HG02840 (cell line): ENCODE measurements at regions not wholly inside any gene's neighbourhood (a gene's known extent, or its start where the extent isn't known, plus 50 kb on each side); places are given as distances from the start of the nearest gene placed in this dataset.
A peak's percentile ranks its signal among the peaks of the same experiment; 100 is the strongest.

Experiments used
- ATAC-seq: cut with Tn5 transposase; IDR thresholded peaks from one replicate; pipeline ENCODE4 v1.9.1; 2021; ENCODE audit warnings: mild to moderate bottlenecking, moderate library complexity, moderate number of reproducible peaks; ENCODE audit not compliant: unreplicated experiment, low FRiP score

GRCh38 chr2:204042401-204042800 is 105.8 kb downstream of the ICOS start:
- ATAC-seq = no peak

- peak; percentile 76 for ATAC-seq
Measured at GRCh38 chr2:204046145-204046544, 109.6 kb downstream of the ICOS start.

GRCh38 chr2:204049635-204050034 is 113.1 kb downstream of the ICOS start:
- ATAC-seq = peak; percentile 54

GRCh38 chr2:204050681-204051080 is 114.1 kb downstream of the ICOS start:
- ATAC-seq = no peak

DNA sequence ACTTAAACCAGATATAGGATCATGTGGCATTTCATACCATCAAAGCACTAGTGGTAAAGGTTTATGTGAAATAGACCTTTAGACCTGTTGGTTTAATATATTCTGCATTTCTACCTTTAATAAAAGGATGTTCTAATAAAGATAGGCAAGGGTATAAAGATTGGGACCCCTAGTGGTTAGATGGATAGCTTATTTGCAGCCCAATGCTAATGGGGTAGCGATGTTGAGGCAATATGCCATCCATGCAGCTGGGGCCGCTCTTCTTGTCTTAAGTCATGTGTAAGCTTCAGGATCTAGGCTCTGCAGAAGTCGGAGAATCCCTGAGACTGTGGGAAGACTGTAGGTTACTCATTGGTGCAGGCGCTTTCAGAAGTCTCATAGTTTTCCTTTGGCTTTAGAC is 114.9 kb downstream of the ICOS start:
- no peak for ATAC-seq

- no peak for ATAC-seq
Measured at GRCh38 chr2:204051984-204052556, 115.5 kb downstream of the ICOS start.

GRCh38 chr2:204059016-204059415 is 122.5 kb downstream of the ICOS start:
- ATAC-seq = no peak

DNA sequence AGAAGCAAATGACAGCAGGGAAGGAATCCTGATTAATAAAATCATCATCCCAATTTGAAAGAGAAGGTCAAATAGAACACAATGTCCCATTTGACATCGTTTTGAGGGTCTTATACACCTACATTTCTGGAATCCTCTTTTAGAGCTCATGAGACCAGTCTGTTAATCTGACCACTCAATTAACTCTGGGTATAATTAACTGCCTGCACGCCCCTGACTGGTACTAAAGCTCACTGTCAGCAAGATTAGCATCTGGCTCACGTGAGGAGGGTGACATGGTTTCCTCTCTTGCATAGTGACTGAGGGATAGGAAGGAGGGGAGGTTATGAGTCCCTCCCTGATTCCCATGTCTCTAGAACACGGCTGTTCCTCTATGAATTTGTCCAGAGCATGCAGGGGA is 124.3 kb downstream of the ICOS start:
- no peak for ATAC-seq

DNA sequence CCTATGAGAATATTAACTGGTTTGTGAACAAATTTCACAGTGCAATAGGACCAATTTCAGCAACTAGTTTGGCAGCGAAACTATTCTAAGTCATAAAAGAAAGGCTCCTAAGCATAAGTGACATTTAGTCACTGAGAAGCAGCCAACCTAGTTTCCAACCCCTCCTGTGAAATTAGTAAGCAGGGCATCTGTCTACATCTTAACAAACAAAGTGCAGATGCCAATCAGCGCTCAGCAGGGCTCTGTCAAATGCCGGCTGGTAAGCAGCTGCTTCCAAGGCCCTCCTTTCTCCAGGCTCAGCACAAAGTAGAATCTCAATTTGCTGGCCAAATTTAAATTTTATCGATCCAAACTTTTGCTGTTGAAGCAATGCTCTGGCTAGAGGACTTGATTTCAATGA is 124.7 kb downstream of the ICOS start:
- ATAC-seq = no peak

DNA sequence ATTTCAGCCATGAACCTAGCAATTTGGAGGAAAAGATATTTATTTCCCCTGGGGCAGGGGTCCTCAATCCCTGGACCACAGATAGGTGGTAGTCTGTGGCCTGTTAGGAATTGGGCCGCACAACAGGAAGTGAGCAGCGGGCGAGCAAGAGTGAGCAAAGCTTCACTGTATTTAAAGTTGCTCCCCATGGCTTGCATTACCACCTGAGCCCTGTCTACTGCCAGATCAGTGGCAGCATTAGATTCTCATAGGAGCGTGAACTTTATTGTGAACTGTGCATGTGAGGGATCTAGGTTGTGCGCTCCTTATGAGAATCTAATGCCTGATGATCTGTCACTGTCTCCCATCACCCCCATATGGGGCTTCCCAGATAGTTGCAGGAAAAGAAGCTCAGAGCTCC is 127.6 kb downstream of the ICOS start:
- no peak for ATAC-seq

DNA sequence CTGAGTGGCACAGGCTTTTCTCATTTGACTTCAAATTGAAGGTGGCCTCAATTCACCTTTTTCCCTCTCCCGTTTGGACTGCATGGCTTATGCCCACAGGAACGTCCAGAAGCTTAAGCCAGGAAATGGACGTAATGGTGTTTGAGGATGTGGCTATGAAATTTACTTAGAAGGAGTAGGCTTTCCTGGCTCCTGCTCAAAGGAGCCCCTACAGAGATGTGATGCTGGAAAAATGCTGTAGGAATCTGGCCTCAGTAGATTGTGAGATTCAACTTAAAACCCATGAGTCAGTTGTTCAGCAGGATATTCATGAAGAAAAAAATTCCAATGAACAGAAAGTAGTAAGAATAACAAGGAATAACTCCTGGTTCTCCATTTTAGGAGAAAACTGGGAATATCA is 129.0 kb downstream of the ICOS start:
- no peak for ATAC-seq

DNA sequence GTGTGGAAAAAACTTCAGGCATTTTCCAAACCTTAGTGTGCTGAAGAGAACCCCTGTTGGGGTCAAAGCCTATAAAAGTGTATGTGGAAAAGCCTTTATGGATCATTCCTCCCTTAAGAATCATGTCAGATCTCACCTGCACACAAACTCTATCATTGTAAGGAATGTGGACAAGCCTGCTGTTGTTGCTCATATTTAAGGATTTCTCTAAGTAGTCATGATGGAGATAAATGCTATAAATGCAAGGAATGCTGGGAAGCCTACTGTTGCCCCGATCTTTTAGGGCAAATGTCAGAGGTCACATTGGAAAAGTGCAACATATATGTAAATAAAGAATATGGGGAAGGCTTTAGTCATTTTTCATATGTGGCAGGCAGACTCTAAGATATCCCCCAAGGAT is 129.5 kb downstream of the ICOS start:
- ATAC-seq = no peak

DNA sequence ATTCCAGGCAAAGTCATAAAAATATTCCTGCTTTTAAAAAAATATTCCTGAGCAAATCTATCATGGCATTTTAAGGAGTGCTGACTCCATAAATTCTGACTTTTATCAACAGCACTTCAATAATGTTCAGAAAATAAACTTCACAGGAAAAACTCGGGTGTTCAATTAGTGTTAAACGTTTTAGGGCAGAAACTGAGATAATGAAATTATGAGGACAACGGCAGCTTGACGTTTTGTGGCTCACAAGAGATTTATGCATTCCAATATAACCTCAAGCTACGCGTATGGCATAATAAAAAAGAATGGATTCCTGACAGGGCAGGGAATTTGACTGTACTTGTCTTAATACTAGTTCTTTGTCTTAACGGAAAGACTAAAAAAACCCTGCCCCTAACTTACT is 133.2 kb downstream of the ICOS start:
- no peak for ATAC-seq

DNA sequence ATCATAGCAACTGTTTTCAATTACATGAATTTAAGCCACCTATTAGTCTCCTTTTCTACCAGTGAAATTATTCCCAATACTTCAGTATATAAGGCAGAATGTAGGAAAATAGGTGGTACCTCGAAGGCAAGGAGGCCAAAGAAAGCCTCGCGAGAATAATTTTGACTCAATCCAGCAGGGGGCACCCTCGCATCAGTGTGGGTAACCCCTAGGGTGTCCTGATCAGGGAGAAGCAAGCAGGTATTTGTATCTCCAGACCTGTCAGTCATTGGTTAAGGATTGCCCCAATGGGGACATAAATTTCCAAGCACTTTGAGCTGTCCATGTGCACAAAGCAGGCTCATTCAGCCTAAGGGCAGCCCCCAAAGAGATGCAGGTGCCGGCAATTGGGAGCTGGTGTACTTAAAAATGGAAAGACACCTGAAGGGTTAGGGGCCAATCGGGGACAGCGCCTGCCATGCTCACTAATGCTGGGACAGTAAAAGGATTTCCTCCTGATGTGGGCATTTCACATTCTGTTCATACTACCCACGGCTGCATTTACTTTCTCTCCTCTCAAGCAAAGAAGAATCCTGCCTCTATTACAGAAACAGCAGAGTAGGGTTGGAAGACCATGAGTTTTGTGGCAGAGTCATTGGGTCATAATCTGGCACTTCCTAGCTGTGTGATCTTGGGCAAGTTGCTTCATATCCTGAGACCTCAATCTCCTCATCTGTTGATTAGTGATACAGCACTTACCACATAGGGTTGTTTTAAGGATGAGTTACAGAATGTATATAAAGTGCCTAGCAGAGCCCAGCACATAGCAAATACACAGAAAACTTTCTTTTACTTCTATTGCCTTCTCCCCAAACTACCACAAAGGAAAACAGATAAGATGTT is 136.1 kb downstream of the ICOS start:
- ATAC-seq = no peak

DNA sequence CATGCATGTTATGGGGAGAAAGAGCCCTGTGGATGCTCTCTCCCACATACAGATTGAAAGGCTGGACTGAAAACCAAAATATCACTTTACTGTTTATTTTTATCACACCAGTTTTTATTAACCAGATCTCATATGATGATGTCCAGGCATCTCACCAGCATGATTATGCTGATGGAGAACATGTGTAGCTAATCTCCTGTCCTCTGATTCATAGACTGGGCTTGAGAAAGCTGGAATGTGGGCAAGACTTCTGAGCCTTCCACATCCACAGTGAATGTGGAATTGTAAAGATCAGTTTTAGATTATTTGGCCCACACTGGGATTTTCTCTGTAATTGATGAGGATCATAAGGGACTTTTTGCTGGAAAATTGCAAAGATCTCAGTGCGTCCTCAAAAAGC is 137.9 kb downstream of the ICOS start:
- no peak for ATAC-seq

DNA sequence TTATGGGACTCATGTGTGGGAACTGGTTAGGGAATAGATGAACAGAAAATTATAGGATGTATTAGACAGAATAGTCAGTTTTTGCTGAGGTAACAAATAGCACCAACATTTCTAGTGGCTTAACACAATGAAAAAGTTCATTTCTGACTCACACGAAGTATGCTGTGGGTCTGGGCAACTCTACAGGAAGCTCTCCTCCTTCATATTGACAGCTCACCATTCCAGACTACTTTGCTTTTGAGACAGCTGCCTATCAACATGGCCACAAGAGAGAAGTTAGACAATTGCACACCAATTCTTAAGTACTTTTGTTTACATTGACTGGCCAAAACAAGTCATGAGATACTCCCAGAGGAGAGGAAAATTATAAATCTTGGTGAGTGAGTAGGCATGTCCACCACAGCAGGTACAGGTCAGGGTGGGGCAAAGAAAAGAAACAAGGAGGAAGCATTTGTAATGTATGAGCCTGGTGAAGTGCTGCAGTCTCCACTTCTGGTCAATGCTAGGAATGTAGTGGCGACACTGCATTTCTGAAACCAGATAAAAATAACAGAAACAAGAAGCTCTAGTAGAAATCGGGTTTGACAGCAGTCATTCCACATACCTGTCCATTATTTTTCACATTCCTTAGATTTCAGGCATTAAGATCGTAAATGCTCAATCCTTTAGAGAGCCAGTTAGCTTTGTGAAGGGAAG is 141.6 kb downstream of the ICOS start:
- no peak for ATAC-seq

DNA sequence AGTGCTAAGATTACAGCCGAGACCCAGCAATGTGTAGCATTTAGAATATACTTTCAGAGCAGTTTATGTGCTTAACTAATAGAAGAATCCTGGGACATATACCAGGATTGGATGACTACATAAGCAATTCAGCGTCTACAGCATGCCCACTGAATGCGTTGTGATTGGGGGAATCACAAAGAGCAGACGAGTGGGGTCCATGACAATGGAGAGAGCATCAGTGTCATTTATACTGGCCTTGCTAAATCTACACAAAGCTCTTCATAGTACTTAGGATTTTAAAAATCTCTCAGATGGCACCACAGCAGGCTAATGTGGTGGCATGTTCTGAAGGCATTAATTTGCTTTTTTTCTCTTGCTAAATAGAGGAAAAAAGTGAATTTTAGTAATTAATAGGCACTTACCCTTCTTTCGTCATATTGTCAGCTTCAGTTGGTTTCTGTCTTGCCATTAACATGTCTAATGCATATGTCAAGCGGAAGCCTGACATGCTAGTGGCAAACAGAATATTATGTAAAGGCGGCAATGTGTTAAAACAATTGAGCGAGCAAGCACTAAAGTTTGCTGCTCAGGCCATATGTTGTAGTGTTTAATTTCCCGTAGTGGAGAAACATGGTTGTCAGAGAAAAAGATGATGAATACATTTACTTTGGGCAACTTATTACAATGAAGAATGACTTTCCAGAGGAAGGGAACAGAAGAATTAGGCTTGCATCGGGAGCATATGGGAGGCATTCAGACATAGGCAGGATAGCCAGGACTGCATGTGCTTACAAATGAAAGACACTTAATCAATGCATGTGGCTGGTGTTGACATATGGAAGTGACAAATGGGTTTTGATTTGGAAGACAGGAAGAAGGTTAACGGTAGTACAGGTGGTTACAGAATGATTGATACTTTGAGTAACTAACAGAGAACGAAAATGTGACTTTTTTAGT is 145.2 kb downstream of the ICOS start:
- no peak for ATAC-seq

DNA sequence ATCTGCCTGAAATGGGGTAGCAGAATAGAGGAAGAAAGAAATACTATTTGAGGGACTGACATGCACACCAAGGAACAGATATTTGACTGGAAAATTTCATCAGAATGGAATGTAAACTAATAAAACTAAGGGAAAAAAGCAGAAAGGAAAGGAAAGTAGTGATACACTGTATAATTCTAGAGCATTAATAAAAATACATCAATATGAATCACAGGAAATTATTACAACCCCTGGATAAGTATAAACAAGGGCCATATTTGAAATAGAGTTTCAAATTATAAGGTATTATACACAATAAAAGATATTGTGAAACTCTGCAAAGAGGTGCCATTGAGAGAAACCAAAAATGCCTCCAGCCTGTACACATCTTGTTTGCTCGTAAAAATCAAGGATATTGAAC is 149.6 kb downstream of the ICOS start:
- no peak for ATAC-seq

DNA sequence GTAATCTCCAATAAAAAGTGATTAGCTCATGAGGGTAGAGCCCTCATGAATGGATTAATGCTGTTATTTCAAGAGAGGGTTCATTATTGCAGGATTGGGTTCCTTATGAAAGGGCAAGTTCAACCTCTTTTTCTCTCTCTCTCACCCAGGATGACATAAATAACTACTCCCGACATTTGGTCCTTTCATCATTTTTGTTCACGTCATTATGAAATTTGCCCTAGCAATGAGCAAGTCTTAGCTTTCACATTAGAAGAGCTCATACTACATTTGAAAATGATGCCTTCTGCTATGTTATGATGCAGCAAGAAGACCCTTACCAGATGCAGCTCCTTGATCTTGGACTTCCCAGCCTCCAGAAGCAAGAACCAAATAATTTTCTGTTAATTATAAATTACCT is 152.5 kb downstream of the ICOS start:
- ATAC-seq = no peak

DNA sequence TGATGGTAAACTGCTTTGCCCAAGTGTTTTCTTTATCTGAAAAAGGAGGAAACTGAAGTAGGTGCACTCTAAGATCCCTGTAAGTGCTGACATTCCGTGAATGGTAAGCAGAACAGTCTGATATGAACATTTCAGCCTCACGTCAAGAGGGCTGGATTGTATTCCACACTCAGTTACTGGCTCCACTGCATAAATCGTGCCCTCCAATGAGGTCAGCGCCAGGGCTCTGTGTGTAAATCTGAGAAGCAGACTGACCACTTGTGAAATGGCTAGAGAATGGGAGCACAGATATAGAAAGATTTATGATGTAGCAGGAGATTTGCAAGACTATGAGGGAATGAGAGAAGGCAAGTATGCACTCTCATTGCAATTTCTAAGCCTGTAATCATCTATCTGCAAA is 153.0 kb downstream of the ICOS start:
- no peak for ATAC-seq

DNA sequence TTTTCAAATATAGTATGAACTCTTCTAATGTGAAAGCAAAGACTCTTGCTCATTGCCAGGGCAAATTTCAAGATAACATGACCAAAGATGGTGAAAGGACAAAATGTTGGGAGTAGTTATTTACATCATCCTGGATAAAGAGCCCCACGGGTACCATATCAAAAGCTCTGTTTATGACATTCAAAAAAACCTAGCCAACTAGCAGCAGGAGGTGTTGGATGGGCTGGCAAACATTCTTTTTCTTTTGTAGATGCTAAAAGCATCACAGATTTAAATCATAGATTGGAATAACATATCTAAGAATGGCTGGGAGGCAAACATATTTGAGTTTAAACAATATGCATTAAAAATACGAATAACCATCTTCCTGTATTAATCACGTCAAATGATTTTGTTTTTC is 153.5 kb downstream of the ICOS start:
- ATAC-seq = no peak
